Ascending aorta (tissue), 2 donors: ENCODE measurements at regions not wholly inside any gene's neighbourhood (a gene's known extent, or its start where the extent isn't known, plus 50 kb on each side); places are given as distances from the start of the nearest gene placed in this dataset.

Experiments
- DNase-seq, 2 donors: peaks; one replicate each; pipeline ENCODE4 v3.0.0-alpha.2; 2019; ENCODE audit warnings: low spot score in 2 of 2
- H3K27ac ChIP-seq, 2 donors: fragments of 200-600 bp; sonication (generic); one replicate each; pipeline ENCODE4 v1.5.1; 2016 to 2017; ENCODE audit warnings: mild to moderate bottlenecking in 1 of 2
- H3K27me3 ChIP-seq: fragments of 200-600 bp; sonication (generic); one replicate; pipeline ENCODE4 v1.5.1; 2017
- H3K36me3 ChIP-seq, 2 donors: fragments of 200-600 bp; sonication (generic); one replicate each; pipeline ENCODE4 v1.5.1; 2016
- H3K4me1 ChIP-seq, 2 donors: fragments of 200-600 bp; sonication (generic); one replicate each; pipeline ENCODE4 v1.5.1; 2016 to 2017; ENCODE audit warnings: mild to moderate bottlenecking in 1 of 2
- H3K4me3 ChIP-seq, 2 donors: fragments of 200-600 bp; sonication (generic); one replicate each; pipeline ENCODE4 v1.5.1; 2016 to 2017; ENCODE audit warnings: mild to moderate bottlenecking in 1 of 2
- H3K9me3 ChIP-seq, 2 donors: fragments of 200-600 bp; sonication (generic); one replicate each; pipeline ENCODE4 v1.5.1; 2016
- CTCF ChIP-seq, 3 experiments: fragments of 200-600 bp in 2 of 3; fragments of 450-650 bp in 1 of 3; sonication (generic) in 2 of 3; IDR thresholded peaks; one replicate each; pipeline ENCODE4 v1.5.1; 2016 to 2019; ENCODE audit warnings: antibody characterized with exemption in 3 of 3, mild to moderate bottlenecking in 1 of 3, moderate library complexity in 1 of 3
- intact Hi-C: fragments of 100-400 bp; cut with DNase I; formaldehyde crosslinking; loops from one replicate; pipeline ENCODE4 v1.15.1; 2023

GRCh38 chr10:123375738-123376137 lies 221.5 kb downstream of the BUB3 start:
- Histone ChIP-seq H3K27me3 (no peaks in the 10 kb centered on the region), H3K9me3 (no peaks in the 10 kb centered on the region), H3K36me3 (no peaks in the 10 kb centered on the region), H3K4me1 (no peaks in the 10 kb centered on the region), H3K27ac (no peak overlapping the region), H3K4me3 (no peak overlapping the region)
- intact Hi-C loops: no loop called here
- no peak for DNase-seq
- no peak for TF ChIP-seq CTCF (IDR thresholded peaks at IDR 0.05)

GRCh38 chr10:123377883-123378282 lies 223.7 kb downstream of the BUB3 start:
- Histone ChIP-seq H3K4me1 (no peaks in the 10 kb centered on the region), H3K9me3 (no peaks in the 10 kb centered on the region), H3K27ac (no peak overlapping the region), H3K36me3 (no peaks in the 10 kb centered on the region), H3K4me3 (no peak overlapping the region), H3K27me3 (no peaks in the 10 kb centered on the region)
- no peak for DNase-seq
- no peak for TF ChIP-seq CTCF (IDR thresholded peaks at IDR 0.05)
- intact Hi-C loops: no loop called here

GRCh38 chr10:123378302-123378701 lies 224.1 kb downstream of the BUB3 start:
- H3K36me3 ChIP-seq: no peaks in the 10 kb centered on the region
- H3K4me3 ChIP-seq: no peak overlapping the region
- intact Hi-C loops: no loop called here
- H3K9me3 ChIP-seq: no peaks in the 10 kb centered on the region
- DNase-seq: no peak
- no peak overlapping the region for H3K27ac ChIP-seq
- no peaks in the 10 kb centered on the region for H3K27me3 ChIP-seq
- H3K4me1 ChIP-seq: no peaks in the 10 kb centered on the region
- TF ChIP-seq CTCF (IDR thresholded peaks at IDR 0.05): no peak

GRCh38 chr10:123379156-123379555 lies 225.0 kb downstream of the BUB3 start:
- H3K27me3 ChIP-seq: no peaks in the 10 kb centered on the region

GRCh38 chr10:123380491-123381085 lies 226.4 kb downstream of the BUB3 start:
- no peak for DNase-seq
- TF ChIP-seq CTCF (IDR thresholded peaks at IDR 0.05): no peak
- no peak overlapping the region for H3K4me3 ChIP-seq
- no peak overlapping the region for H3K27ac ChIP-seq
- no peaks in the 10 kb centered on the region for H3K4me1 ChIP-seq
- no peaks in the 10 kb centered on the region for H3K36me3 ChIP-seq
- peaks cover 0 to 6% of the 10 kb centered on the region in 2 donors for H3K9me3 ChIP-seq
- intact Hi-C loops: no loop called here
- H3K27me3 ChIP-seq: no peaks in the 10 kb centered on the region

More at GRCh38 chr10:123379156-123379555, 225.0 kb downstream of the BUB3 start:
- Histone ChIP-seq H3K27ac (no peak overlapping the region), H3K9me3 (peaks cover 0 to 2% of the 10 kb centered on the region in 2 donors), H3K4me3 (no peak overlapping the region), H3K4me1 (no peaks in the 10 kb centered on the region), H3K36me3 (no peaks in the 10 kb centered on the region)
- DNase-seq: no peak
- no peak for TF ChIP-seq CTCF (IDR thresholded peaks at IDR 0.05)
- intact Hi-C loops: no loop called here

- Histone ChIP-seq H3K4me3 (no peak overlapping the region), H3K27me3 (no peaks in the 10 kb centered on the region), H3K9me3 (peaks cover 0 to 6% of the 10 kb centered on the region in 2 donors), H3K4me1 (no peaks in the 10 kb centered on the region), H3K27ac (no peak overlapping the region), H3K36me3 (no peaks in the 10 kb centered on the region)
- peak in 1 of 2 donors; percentile 19 for DNase-seq
- TF ChIP-seq CTCF (IDR thresholded peaks at IDR 0.05): no peak
- intact Hi-C loops: no loop called here
Measured at GRCh38 chr10:123381224-123381623, 227.0 kb downstream of the BUB3 start.
